Jurkat, Clone E6-1 (cell line): ENCODE measurements at regions not wholly inside any gene's neighbourhood (a gene's known extent, or its start where the extent isn't known, plus 50 kb on each side); places are given as distances from the start of the nearest gene placed in this dataset.
"Not testable (repeated sequence)": the region's sequence is repeated elsewhere in the genome, so short reads cannot be mapped to it uniquely, and the experiment has no call there.

ENCODE experiments used
- DNase-seq: peaks from one replicate; pipeline ENCODE4 v3.0.0-alpha.2; 2011; ENCODE audit warnings: low read depth, low spot score
- H3K4me3 ChIP-seq: 2 replicates; pipeline ENCODE4 v1.5.1; 2011; ENCODE audit warnings: mild to moderate bottlenecking, low read length, control low read depth, moderate library complexity

DNA sequence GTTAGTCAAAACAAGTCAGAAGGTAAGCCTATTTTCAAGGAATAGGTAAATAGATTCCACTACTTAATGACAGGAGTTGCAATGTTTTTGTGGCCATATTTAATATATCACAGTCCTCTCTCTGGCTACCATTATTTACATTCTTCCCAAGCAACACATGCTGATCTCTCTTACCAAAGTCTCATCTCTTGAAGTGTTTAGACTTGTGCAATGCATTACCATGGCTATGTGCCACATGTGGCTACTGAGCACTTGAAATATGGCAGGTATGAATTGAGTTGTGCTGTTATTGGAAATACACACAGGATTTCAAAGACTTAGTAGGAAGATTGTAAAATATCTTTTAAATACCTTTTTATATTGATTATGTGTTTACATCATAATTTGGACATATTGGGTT is 262.4 kb upstream of the PDE3A start:
- no peak for DNase-seq
- H3K4me3 ChIP-seq = no peak overlapping the region

DNA sequence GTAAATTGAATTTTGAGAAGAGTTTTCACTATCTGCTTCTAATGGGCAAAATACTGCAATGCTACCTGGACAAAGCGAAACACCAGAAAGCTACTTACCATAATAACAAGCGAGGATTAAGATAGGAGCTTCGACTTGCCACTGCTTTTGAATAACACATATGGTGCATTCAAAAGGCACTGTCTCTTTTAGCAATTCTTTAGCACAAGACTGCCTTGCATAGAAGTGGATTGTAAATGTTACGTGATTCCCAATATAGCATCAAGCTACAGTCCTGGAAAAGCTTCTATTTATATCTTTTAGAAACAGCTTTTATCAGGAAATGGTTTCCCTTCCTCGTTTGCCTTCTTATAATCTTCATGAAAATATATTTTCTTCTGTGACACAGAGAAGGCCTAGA is 258.7 kb upstream of the PDE3A start:
- no peak for DNase-seq
- H3K4me3 ChIP-seq = no peak overlapping the region

DNA sequence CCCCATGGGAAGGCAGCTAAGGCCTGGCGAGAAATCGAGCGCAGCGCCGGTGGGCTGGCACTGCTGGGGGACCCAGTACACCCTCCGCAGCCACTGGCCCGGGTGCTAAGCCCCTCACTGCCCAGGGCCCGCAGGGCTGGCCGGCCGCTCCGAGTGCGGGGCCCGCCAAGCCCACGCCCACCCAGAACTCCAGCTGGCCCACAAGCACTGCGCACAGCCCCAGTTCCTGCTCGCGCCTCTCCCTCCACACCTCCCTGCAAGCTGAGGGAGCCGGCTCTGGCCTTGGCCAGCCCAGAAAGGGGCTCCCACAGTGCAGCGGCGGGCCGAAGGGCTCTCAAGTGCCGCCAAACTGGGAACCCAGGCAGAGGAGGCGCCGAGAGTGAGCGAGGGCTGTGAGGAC is 253.0 kb upstream of the PDE3A start:
- not testable (repeated sequence) for DNase-seq, H3K4me3 ChIP-seq

DNA sequence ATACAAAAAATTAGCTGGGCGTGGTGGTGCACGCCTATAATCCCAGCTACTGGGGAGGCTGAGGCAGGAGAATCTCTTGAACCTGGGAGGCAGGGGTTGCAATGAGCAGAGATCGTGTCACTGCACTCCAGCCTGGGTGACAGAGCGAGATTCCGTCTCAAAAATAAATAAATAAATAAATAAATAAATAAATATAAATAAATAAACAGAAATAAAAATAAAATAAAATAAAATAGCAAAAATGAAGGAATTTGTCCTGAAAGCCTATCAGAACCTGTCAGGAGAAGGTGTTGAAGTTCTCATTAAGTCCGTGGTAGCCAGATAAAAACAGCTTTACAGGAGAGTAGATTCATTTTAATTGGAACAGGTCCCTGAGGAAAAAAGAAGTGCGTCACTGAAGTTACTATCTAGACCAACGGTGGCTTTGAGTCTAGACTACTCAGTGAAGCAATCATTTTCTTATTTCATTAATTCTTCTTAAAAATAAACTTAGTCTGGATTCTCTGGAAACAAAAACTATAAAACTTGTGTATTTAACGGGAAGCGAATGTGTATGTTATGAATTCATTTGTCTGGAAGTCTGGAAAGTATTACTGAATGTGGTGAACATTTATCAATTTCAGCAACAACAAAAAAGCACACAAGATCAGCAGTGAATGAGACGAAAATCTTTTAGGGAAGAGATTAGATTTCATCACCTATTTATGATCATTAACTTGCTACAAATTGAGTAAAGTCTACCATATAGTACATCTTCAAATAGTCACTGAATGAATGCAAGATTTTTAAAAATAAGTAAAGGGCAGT is 248.5 kb upstream of the PDE3A start:
- DNase-seq = no peak
- H3K4me3 ChIP-seq = no peak overlapping the region

DNA sequence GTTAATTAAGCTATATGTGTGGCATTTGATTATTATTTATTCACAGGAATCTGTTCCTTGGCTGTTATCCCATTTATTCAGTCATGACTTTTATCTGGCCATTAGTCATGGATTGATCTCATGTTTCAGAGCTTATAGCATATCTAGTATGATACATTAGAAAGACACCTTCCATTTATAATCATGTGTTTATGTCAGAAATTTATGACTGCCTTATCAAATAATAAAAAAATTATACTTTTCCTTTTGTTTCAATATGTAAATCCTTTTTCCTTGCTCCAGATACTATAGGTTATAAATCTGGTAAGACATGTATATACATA is 248.0 kb upstream of the PDE3A start:
- H3K4me3 ChIP-seq = no peak overlapping the region
- DNase-seq = no peak

DNA sequence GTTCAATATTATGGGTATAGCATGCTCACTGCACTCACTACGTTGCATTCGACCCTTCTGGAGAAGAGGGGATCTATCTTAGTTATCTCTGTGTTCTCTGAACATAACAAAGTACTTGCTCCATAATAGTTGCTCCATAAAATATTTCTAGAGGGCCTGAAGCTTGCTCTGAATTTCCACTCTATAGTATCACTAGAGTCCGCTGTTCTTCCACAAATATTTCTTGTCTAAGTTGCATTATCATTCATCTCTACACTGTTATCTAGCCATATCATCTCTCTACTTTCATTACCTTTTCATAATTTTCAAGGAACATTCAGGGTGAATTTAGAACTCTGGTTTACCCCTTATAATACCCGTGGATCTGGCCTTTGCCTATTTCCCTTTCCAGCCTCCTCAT is 246.1 kb upstream of the PDE3A start:
- no peak for DNase-seq

DNA sequence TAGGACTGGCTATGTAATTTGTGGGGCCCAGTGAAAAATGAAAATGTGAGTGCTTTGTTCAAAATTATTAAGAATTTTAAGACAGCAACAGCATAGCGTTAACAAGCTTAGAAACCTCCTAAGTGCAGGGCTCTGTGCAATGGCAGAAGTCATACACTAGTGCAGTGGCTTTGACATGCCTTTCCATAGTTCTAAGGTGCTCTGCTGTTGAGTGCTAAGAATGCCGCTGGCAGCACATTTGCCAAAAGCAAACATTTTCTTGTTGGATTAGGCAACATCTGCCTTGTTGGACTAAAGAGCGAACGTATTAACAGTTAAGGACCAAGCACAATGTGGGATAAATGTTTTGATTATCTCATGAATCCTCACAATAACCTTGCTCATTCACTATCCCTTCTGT is 244.9 kb upstream of the PDE3A start:
- no peak overlapping the region for H3K4me3 ChIP-seq
- no peak for DNase-seq

More for the DNA sequence above, 246.1 kb upstream of the PDE3A start:
- H3K4me3 ChIP-seq = no peak overlapping the region

DNA sequence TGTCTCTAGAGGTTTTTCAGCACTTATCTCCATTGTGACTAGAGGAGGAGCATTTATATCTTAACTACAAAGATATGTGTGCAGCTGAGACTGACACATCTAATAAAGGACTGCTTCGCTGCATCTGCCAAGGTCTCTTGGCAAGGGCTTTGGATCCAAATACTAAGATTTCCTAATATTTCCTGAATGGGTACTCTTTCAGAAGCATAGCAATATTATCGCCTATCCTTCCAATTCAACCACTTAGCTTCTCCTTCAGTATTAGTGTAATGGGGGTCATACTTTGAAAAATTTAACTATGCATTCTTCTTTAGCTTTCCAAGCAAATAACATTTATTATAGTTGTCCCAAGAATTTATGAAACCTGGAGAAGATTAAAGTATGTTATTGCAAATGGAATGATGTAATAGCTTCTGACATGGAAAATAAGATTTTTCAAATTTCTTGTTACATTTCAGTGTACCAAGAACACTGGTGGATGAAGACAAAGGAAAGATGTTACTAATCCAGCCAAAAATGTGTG is 243.0 kb upstream of the PDE3A start:
- no peak for DNase-seq
- H3K4me3 ChIP-seq = no peak overlapping the region

DNA sequence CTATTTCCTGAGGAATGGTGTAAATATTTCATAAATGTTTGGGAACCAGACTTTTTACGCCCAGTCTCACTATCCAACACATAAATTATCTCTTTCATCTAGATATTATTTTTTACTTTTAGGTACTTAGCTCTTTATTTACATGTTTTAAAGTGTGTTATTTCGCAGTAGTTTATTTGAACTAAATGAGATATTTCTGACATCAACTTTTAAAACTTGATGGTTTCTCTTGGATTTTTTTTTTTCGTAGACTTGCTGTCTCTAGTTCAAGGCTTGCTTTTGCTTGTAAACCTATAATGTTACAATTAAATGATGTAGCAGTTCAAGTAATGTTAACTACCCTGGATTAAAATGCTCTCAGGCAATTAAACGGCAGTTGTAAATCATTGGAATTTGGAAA is 241.7 kb upstream of the PDE3A start:
- no peak overlapping the region for H3K4me3 ChIP-seq
- DNase-seq = no peak

DNA sequence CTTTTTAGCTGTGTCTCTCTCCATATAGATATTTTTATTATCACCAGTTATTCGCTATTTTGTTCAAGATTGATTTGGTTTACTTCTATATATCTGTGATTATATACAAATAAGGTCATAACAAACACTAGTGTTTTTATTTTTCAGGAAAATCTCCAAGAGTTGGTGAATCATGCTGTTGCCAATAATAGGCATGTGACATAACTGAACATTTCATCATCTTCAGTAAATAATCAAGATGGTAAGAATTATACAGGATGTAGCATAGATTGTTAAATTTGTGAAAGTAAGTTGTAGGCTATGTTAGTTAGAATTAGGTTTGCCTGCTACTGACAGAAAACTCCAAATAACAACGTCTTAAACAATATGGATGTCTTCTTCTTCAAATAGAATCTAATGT is 240.9 kb upstream of the PDE3A start:
- DNase-seq = no peak
- H3K4me3 ChIP-seq = no peak overlapping the region

DNA sequence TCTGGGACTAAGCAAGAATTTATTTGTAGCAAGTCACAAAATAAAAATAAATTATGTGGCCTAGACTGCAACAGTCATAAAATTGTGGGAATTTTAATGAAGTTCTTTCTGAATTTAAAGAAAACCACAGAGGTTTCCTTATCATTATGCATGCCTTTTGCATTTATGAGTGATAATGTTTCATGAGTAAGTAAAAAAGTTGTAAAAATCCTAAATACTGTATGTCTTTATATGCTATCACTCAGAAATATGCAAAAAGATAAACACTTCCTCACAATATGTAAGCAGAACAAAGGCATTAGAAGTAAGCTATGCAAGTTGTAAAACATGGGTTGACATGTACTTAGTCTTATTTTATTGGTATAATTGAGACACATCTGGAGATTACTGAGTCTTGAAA is 239.4 kb upstream of the PDE3A start:
- DNase-seq = no peak
- H3K4me3 ChIP-seq = no peak overlapping the region

DNA sequence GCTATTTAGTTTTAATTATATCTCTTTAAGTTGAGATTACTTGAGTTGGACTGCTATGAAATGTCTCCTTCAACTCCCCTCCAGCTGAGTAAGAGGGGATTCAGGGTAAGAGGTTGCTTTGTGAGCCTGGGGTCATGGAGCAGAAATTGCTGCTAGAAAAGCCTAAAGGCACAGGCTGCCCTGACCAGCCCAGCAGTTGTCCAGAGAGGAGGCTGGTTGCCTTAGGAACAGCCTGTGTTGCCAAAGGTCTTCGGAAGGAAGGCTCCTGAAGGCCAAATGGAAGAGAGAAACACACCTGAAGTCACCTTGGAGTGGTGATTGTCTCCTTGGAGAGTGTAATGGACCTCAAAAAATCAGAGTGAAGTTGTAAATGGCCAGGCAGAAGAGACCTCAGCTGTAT is 235.5 kb upstream of the PDE3A start:
- no peak overlapping the region for H3K4me3 ChIP-seq
- DNase-seq = no peak

DNA sequence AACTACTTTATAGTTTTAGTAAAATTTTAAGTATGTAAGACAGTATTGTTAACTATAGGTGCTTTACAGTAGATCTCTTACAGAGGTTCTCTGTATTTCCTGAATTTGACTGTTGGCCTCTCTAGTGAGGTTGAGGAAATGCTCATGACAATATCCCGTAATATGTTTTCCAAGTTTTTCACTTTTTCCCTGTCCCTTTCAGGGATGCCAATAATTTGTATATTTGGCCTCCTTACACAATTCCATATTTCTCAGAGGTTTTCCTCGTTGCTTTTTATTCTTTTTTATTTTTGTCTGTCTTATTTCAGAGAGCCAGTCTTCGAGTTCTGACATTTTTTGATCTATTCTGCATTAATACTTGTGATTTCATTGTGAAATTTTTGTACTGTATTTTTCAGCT is 233.7 kb upstream of the PDE3A start:
- no peak for DNase-seq
- no peak overlapping the region for H3K4me3 ChIP-seq

DNA sequence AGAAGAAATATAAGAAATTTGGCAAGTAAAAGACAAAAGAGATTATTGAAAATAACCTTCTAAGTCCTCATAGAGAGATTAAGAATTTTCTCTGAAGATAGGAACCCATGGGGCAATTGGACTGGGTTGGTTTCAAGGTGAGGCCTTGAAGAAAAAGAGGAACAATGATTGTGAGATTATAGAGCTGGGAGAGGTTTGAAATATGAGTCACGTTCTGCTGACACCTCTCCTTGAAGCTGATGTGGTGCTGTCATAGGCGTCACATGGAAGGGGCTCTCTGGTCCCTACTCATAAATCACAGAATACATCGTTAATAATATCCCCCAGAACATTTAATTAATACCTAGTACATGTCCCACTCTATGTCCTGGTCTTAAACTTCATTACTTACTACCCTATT is 227.6 kb upstream of the PDE3A start:
- DNase-seq = no peak
- H3K4me3 ChIP-seq = no peak overlapping the region

DNA sequence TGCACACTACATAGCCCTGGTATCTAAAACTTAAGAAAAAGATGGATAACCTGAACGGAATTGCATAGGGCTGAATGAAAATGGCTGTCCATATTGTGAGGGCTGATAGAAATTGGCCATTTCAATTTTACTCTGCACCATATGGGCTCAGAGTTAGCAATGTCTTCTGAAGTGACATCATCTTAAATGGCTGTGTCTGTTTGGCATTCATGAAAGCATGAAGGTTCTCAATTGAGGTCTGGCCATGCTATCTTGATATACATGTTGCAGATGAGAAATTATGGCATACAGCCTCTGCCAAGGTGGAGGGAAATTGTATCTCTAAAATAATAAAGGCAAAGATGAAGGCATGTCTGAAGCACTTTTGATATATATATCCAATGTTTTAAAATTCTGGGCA is 226.0 kb upstream of the PDE3A start:
- DNase-seq = no peak

DNA sequence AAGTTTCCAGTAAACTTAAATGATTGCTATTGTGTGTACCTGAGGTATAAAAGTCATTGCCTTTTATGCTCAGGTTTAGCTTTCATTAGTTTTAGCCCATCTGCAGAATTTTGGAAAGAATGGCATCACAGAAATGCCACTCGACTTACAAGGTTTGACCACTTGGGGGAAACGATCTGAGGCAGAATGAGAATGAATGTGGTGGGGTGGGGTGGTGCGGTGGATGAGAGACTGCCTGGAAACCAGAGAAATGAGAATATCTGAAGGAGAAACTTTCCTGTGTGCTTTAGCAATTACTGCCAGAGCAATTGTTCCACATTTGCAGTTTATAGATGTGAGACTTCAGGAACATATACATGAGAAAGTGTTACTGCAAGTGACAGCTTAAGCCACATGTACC is 225.4 kb upstream of the PDE3A start:
- no peak for DNase-seq
- no peak overlapping the region for H3K4me3 ChIP-seq

More for the DNA sequence above, 226.0 kb upstream of the PDE3A start:
- no peak overlapping the region for H3K4me3 ChIP-seq

DNA sequence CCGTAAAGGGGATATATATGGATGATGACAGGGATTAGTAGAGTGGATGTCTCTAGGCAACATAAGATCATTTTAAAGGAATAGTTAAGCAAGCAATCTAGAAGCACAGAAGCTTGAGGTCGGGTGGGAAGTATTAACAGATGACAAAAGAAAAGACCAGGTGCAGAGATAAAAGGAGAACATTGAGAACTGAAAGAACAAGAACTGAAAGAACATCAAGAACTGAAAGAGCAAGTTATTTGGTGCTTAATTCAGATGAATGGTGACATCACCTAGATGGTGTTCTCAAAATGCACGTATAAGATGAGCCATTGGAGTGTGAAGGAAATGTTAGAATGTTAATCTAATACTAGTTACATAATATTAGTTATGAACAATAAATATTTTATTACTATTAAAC is 224.0 kb upstream of the PDE3A start:
- no peak overlapping the region for H3K4me3 ChIP-seq
- no peak for DNase-seq

DNA sequence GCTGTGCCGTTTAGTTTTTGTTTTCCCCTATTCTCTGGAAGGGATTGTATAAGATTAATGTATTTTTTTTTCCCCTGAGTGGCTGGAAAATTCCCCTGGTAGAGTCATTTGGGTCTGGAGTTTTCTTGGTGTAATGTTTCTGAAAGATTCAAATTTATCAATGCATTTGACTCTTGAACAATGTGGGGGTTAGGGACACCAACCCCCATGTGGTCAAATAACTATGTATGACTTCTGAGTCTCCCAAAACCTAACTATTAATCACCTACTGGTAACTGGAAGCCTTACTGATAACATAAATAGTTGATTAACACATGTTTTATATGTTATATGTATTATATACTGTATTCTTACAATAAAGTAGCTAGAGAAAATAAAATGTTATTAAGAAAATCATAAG is 220.1 kb upstream of the PDE3A start:
- no peak overlapping the region for H3K4me3 ChIP-seq
- DNase-seq = no peak

DNA sequence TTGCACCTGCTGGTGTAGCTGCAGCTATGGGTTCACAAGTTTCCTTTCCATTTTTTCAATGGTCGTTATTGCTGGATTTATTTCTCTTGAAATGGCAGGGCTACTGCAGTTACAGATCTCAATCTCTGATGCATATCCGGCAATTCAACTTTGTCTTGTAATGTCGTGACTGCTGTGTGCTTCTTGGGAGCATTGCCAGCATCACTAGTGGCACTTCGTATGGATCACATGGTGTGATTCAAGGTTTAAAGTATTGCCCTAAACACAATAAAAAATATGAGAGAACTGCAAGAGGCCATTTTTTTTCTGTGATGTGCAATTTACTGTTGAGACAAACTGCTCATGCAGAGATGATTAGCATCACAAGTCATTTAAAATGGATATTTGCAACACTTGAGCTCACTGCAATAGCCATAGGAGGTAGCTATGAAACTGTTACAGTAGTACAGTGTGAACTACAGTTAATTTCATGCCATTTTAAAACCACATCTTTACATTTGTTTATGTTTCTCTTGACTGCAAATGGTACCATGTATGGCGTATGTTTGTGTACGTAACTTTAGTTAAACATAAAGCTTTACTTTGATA is 217.4 kb upstream of the PDE3A start:
- no peak for DNase-seq
- H3K4me3 ChIP-seq = no peak overlapping the region

DNA sequence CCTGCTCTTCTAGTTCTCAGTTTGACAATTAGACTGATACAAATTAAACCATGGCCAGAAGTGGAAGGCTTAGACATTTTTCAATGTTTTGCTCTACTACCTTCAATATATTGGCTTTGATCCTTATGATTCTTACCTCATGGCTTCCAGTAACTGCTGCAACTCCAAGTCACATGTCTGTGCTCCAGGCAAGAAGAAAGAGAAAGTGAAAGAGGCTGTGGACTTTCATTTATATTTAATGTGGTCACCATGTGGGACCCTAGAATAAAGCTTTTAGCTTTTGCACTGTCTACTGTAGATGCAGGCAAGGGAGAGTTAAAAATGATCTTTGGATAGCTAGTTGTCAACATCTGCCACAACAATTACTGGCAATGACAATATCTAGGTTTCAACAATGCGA is 214.3 kb upstream of the PDE3A start:
- no peak for DNase-seq
- H3K4me3 ChIP-seq = no peak overlapping the region

DNA sequence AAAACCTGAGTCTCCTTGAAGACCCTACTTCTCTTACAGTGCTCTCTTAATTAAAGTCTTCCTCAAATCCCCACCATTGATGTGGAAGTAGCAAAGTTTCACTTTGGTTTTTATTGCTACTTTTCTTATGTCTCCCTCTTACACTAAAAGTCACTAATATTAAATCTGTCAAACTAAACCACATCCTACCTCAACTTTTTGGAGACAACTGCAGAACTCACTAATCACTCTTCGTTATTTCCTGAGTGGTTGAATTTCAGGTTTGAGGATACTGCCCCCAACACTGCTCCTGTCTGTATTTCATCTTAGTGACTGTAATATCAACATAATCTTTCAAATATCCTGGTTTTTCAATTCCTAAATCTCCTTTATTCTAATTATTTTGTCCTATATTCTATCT is 213.0 kb upstream of the PDE3A start:
- no peak for DNase-seq
- H3K4me3 ChIP-seq = no peak overlapping the region
